ENCODE measurements at regions not wholly inside any gene's neighbourhood (a gene's known extent, or its start where the extent isn't known, plus 50 kb on each side); places are given as distances from the start of the nearest gene placed in this dataset.

- Histone ChIP-seq H3K36me3 (ENCODE audit: control insufficient read depth, low read length) (no peaks in the 10 kb centered on the region), H3K9me3 (ENCODE audit: control insufficient read depth, insufficient read depth, low read length) (no peaks in the 10 kb centered on the region), H3K9me2 (replicated peaks; ENCODE audit: control insufficient read depth, low read length) (no peaks in the 10 kb centered on the region), H4K20me1 (ENCODE audit: control insufficient read depth, insufficient read depth, low read depth, low read length) (no peaks in the 10 kb centered on the region), H3K4me2 (ENCODE audit: low read length) (no peak overlapping the region), H3K27me3 (ENCODE audit: control insufficient read depth, low read length) (peaks cover 3% of the 10 kb centered on the region; the same call in 1 of the 2 replicates), H3K4me3 (ENCODE audit: low read length) (no peak overlapping the region), H3K27ac (ENCODE audit: low read depth, low read length) (no peak overlapping the region), H3K79me2 (ENCODE audit: control insufficient read depth, low read length) (no peaks in the 10 kb centered on the region), H3F3A (ENCODE audit: control insufficient read depth, insufficient read depth) (no peaks in the 10 kb centered on the region), H3K4me1 (ENCODE audit: control insufficient read depth, low read length) (no peaks in the 10 kb centered on the region)
- TF ChIP-seq CTCF (IDR thresholded peaks at IDR 0.05; ENCODE audit: low read depth, low read length, poor library complexity, severe bottlenecking) (no peak), EZH2phosphoT487 (IDR thresholded peaks at IDR 0.05; ENCODE audit: borderline replicate concordance, low read length) (no peak)
These were observed 275.9 kb downstream of the CDCA7 start for GRCh38 chr2:173630425-173631126.

- TF ChIP-seq EZH2phosphoT487 (IDR thresholded peaks at IDR 0.05; ENCODE audit: borderline replicate concordance, low read length): no peak
- Histone ChIP-seq H3K9me3 (ENCODE audit: control insufficient read depth, insufficient read depth, low read length) (no peaks in the 10 kb centered on the region), H3K9me2 (replicated peaks; ENCODE audit: control insufficient read depth, low read length) (no peaks in the 10 kb centered on the region), H3K4me2 (ENCODE audit: low read length) (no peak overlapping the region), H3K4me1 (ENCODE audit: control insufficient read depth, low read length) (no peaks in the 10 kb centered on the region), H3K36me3 (ENCODE audit: control insufficient read depth, low read length) (no peaks in the 10 kb centered on the region), H4K20me1 (ENCODE audit: control insufficient read depth, insufficient read depth, low read depth, low read length) (no peaks in the 10 kb centered on the region), H3K27ac (ENCODE audit: low read depth, low read length) (no peak overlapping the region), H3K27me3 (ENCODE audit: control insufficient read depth, low read length) (peaks cover 3% of the 10 kb centered on the region; the same call in 1 of the 2 replicates), H3K4me3 (ENCODE audit: low read length) (no peak overlapping the region), H3F3A (ENCODE audit: control insufficient read depth, insufficient read depth) (no peaks in the 10 kb centered on the region), H3K79me2 (ENCODE audit: control insufficient read depth, low read length) (no peaks in the 10 kb centered on the region)
These were observed 276.4 kb downstream of the CDCA7 start for GRCh38 chr2:173631127-173631460.

GRCh38 chr2:173644146-173644545 is 289.5 kb downstream of the CDCA7 start:
- no peak overlapping the region for H3K4me2 ChIP-seq (ENCODE audit: low read length)
- no peak overlapping the region for H3K4me3 ChIP-seq (ENCODE audit: low read length)
- no peak overlapping the region for H3K27ac ChIP-seq (ENCODE audit: low read depth, low read length)
- H3F3A ChIP-seq (ENCODE audit: control insufficient read depth, insufficient read depth): no peaks in the 10 kb centered on the region
- no peak for TF ChIP-seq CTCF (IDR thresholded peaks at IDR 0.05; ENCODE audit: low read depth, low read length, poor library complexity, severe bottlenecking)
- H4K20me1 ChIP-seq (ENCODE audit: control insufficient read depth, insufficient read depth, low read depth, low read length): no peaks in the 10 kb centered on the region
- no peaks in the 10 kb centered on the region for H3K36me3 ChIP-seq (ENCODE audit: control insufficient read depth, low read length)
- 0 out of 2 replicates have a peak, but pooled peaks cover 4% of the 10 kb centered on the region for H3K4me1 ChIP-seq (ENCODE audit: control insufficient read depth, low read length)
- no peaks in the 10 kb centered on the region for H3K79me2 ChIP-seq (ENCODE audit: control insufficient read depth, low read length)
- H3K9me2 ChIP-seq (replicated peaks; ENCODE audit: control insufficient read depth, low read length): no peaks in the 10 kb centered on the region
- H3K27me3 ChIP-seq (ENCODE audit: control insufficient read depth, low read length): peaks cover 2% of the 10 kb centered on the region; the same call in 1 of the 2 replicates
- H3K9me3 ChIP-seq (ENCODE audit: control insufficient read depth, insufficient read depth, low read length): no peaks in the 10 kb centered on the region

- no peak overlapping the region for H3K4me2 ChIP-seq (ENCODE audit: low read length)
- 0 out of 2 replicates have a peak, but pooled peaks cover 4% of the 10 kb centered on the region for H3K4me1 ChIP-seq (ENCODE audit: control insufficient read depth, low read length)
- H3K27me3 ChIP-seq (ENCODE audit: control insufficient read depth, low read length): no peaks in the 10 kb centered on the region
- no peaks in the 10 kb centered on the region for H3K79me2 ChIP-seq (ENCODE audit: control insufficient read depth, low read length)
- H3K9me2 ChIP-seq (replicated peaks; ENCODE audit: control insufficient read depth, low read length): no peaks in the 10 kb centered on the region
- H3K9me3 ChIP-seq (ENCODE audit: control insufficient read depth, insufficient read depth, low read length): no peaks in the 10 kb centered on the region
- H4K20me1 ChIP-seq (ENCODE audit: control insufficient read depth, insufficient read depth, low read depth, low read length): no peaks in the 10 kb centered on the region
- no peak overlapping the region for H3K27ac ChIP-seq (ENCODE audit: low read depth, low read length)
- H3K36me3 ChIP-seq (ENCODE audit: control insufficient read depth, low read length): no peaks in the 10 kb centered on the region
- no peak overlapping the region for H3K4me3 ChIP-seq (ENCODE audit: low read length)
- no peaks in the 10 kb centered on the region for H3F3A ChIP-seq (ENCODE audit: control insufficient read depth, insufficient read depth)
- TF ChIP-seq EZH2phosphoT487 (IDR thresholded peaks at IDR 0.05; ENCODE audit: borderline replicate concordance, low read length) (no peak), CTCF (IDR thresholded peaks at IDR 0.05; ENCODE audit: low read depth, low read length, poor library complexity, severe bottlenecking) (no peak)
These were observed 293.1 kb downstream of the CDCA7 start for GRCh38 chr2:173647681-173648311.
